ENCODE measurements at regions not wholly inside any gene's neighbourhood (a gene's known extent, or its start where the extent isn't known, plus 50 kb on each side); places are given as distances from the start of the nearest gene placed in this dataset.

DNA sequence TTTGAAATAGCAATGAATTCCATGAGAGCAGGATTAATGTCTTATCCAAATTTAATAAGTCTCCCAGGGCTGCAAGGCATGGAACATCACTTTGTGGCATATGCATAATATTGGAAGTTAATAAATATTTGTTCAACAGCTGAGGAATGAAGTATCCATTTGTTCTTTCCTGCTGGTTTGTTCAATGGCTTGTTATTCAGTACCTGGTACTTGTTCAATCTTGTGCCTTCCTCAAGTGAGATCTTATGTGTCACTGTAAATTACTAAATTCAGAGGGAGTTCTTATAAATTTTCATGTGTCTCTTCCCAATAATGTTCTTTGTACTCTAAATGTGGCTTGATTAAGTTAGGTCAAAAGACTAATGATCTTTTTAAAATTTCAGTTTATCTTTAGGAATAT, 1105.5 kb upstream of the SPRY2 start:
- TF ChIP-seq, protein P1, sequence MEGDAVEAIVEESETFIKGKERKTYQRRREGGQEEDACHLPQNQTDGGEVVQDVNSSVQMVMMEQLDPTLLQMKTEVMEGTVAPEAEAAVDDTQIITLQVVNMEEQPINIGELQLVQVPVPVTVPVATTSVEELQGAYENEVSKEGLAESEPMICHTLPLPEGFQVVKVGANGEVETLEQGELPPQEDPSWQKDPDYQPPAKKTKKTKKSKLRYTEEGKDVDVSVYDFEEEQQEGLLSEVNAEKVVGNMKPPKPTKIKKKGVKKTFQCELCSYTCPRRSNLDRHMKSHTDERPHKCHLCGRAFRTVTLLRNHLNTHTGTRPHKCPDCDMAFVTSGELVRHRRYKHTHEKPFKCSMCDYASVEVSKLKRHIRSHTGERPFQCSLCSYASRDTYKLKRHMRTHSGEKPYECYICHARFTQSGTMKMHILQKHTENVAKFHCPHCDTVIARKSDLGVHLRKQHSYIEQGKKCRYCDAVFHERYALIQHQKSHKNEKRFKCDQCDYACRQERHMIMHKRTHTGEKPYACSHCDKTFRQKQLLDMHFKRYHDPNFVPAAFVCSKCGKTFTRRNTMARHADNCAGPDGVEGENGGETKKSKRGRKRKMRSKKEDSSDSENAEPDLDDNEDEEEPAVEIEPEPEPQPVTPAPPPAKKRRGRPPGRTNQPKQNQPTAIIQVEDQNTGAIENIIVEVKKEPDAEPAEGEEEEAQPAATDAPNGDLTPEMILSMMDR (IDR thresholded peaks at IDR 0.05; ENCODE audit: poor library complexity), result no peak
- no peak for TF ChIP-seq EZH2 (IDR thresholded peaks at IDR 0.05; ENCODE audit: borderline replicate concordance)

All from hepatocyte (in vitro differentiated cells).